Stimulated activated CD4-positive, alpha-beta T cell treated with anti-CD3 and anti-CD28 coated beads, Interleukin-1b, Interleukin-23, amount 100 ng/mL, for 24 hours (primary cell): ENCODE measurements at regions not wholly inside any gene's neighbourhood (a gene's known extent, or its start where the extent isn't known, plus 50 kb on each side); places are given as distances from the start of the nearest gene placed in this dataset.
A peak's percentile ranks its signal among the peaks of the same experiment; 100 is the strongest.
"Not testable (repeated sequence)": the region's sequence is repeated elsewhere in the genome, so short reads cannot be mapped to it uniquely, and the experiment has no call there.

Experiments
- DNase-seq, 4 experiments: peaks; one replicate each; pipeline ENCODE4 v3.0.0-alpha.2; 2020; ENCODE audit warnings: low read depth in 4 of 4, low spot score in 1 of 4

GRCh38 chr10:4177791-4178190 is 392.8 kb upstream of the KLF6 start:
- no peak for DNase-seq

GRCh38 chr10:4176500-4177281 is 391.7 kb upstream of the KLF6 start:
- DNase-seq, result no peak

GRCh38 chr10:4174197-4174596 is 389.2 kb upstream of the KLF6 start:
- no peak for DNase-seq

DNA sequence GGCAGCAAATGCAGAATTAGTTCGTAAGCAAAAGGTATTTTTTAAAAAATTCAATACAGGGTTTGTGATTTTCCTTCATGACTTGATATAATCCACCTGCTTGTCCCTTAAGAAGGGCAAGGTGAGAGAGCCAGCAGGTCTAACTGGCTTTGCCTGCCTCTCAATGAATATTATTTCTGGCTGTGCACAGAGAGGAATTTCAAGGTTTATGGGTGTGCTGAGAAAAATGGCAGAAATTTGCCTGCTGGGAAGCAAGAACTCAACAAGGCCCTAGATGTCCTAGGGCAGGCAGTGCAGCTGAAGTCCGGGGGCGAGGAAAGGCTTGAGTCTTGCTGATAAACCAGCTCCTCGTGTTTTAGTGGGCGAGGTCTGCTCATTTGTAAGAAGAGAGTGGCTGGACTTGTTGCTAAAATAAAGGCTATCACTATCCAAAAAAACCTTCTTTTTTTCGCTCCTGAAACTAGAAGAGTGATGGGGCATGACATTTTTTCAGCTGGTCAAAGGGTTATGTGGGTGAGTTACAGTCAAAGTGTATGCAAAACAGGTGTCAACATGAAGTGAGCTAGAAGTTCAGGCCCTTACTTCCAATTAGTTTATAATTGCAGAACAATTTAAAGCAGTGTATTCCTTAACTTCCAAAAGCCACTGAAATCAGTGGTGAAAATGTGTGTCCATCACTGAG is 385.8 kb upstream of the KLF6 start:
- DNase-seq, result no peak

DNA sequence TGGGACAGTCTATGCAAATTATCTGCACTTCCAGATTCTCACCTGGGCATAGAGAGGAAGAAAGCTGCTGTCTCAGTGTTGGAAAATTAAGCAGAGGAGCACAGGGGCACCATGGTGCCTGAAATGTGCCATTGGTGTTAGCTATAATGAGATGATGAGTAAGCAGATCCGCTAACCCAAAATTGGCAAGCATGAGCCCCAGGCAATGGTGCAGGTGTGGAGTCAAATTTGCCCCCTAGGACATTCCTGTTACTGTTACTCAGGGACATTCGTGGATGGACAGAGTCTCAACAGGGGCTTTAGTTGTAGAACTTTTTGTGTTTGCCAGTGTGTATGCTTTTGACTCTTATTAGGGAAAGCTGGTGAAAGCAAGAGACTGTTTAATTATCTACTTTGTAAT is 385.2 kb upstream of the KLF6 start:
- no peak for DNase-seq

DNA sequence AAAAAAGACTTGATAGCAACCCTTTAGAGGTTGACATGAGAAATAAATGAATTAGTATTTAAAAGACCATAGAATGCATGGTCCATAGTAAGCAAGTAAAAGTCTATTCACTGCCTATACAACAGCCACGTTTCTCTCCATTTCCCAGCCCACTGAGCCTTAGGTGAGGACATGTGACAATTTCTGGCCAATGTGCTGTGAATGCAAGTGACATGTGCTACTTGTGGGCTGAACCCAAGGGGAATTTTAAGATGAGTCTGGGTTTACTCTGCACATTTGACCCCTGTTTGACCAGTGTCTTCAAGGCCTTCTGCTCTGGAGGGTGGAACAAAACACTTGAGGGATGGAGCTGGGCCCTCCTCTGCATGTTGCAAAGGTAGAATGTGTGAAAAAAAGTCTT is 384.4 kb upstream of the KLF6 start:
- no peak for DNase-seq

DNA sequence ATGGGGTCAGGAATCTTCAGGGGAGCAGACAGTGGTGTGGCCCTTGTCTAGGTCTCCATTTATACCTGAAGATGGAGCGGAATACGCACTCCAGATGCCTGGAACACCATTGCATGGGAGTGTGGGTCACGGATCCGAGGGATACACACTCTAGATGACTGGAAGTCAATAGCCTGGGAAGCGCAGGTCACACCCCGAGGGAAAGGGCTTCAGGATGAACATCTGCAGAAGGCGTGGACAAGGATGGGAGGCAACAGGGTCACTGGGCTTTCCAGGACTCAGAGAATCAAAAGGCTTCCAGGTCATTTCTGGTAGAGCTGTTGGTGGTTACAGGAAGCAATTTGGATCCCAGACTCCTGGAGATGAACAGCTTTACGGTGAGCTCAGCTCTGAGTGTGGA is 382.2 kb upstream of the KLF6 start:
- no peak for DNase-seq

GRCh38 chr10:4162571-4163286 is 377.7 kb upstream of the KLF6 start:
- no peak for DNase-seq

DNA sequence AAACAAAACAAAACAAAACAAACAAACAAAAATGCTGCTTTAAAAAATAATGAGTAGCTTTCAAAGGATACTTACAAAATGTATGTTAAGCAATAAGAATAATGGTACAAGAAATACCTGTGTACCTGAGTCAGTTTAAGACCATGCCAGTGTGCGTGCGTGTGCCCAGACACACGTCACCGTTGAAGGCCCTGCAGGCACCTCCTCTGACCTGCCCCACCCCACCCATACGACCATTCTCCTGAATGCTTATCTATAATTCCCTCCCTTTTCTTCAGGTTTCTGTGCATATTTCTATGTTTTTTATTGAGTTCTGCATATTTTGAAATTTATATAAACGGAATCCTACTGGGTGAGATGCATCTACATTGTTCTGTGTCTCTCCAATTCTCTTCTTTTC is 374.2 kb upstream of the KLF6 start:
- no peak for DNase-seq

- no peak for DNase-seq
Measured at GRCh38 chr10:4154191-4154715, 369.2 kb upstream of the KLF6 start.

GRCh38 chr10:4151466-4151865 is 366.5 kb upstream of the KLF6 start:
- no peak for DNase-seq

- no peak for DNase-seq
Measured at GRCh38 chr10:4150676-4151075, 365.7 kb upstream of the KLF6 start.

- DNase-seq, result not testable (repeated sequence)
Measured at GRCh38 chr10:4149460-4149859, 364.5 kb upstream of the KLF6 start.

DNA sequence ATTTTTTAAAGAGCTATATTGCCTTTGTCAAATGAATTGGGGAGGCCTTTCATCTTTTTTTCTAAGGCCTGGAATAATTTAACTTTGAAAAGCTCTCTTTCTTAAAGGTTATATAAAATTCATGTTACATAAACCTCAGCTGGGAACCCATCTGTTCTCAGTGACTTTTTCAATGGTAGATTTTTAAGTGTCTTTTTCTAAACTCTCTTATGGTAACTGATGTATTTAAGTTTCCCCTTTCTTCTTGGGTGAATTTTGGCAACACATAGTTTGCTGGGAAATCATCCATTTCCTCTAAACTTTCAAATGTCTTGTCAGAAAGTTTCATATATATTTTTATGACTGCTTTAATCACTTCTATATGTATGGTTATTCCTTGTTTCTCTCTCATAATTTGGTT is 362.2 kb upstream of the KLF6 start:
- DNase-seq, result no peak

- no peak for DNase-seq
Measured at GRCh38 chr10:4144817-4145216, 359.8 kb upstream of the KLF6 start.

- no peak for DNase-seq
Measured at GRCh38 chr10:4141471-4141870, 356.5 kb upstream of the KLF6 start.

DNA sequence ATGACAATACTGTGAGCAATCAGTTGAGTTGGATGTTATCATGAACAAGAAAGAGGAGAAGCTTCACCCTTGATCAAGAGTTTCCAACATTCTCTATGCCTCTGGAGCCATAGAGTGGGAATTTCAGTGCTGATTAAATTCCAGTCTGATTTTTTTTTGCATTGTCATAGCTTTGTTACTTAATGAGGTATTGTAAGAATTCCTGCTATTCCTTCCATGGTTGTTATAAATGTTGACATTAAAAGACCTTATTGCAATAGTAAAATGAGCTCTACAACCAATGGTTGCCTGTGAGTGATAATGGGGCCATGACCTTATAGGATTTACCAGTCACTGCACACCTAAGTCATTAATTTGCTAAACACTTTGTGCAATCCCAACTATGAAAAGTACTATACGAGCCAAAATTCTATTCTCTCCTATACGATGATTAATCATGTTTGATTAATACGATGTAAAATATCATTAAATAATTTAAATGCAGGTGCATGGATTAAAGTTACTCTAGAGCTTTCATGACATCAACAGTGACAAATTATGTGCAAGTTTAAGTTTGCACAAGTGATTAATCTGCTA is 353.2 kb upstream of the KLF6 start:
- no peak for DNase-seq

- DNase-seq, result no peak
Measured at GRCh38 chr10:4137299-4137698, 352.3 kb upstream of the KLF6 start.

DNA sequence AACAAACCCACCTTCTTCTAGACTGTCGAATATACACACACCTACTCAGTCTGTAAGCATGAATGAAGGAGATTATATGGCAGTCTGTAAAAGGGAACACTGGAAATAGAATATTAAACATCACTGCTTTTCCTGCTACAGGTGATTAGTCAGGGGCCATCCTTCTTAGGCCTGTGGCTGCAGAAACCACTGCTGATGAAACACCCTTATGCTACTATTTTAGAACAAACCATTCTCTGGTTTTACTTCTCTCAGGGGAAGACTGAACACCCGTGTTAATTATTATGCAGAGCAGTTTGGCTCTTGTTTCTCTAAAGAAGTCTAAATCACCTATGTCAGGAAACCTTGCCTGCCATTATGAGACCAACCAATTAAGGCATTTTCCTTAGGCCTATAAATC is 351.1 kb upstream of the KLF6 start:
- DNase-seq, result no peak

GRCh38 chr10:4132216-4132556 is 347.2 kb upstream of the KLF6 start:
- DNase-seq, result no peak

GRCh38 chr10:4131407-4132215 is 346.6 kb upstream of the KLF6 start:
- peak in 2 of 4 experiments; percentile 12 to 23 for DNase-seq
